ENCODE measurements at regions not wholly inside any gene's neighbourhood (a gene's known extent, or its start where the extent isn't known, plus 50 kb on each side); places are given as distances from the start of the nearest gene placed in this dataset.
"Not testable (repeated sequence)": the region's sequence is repeated elsewhere in the genome, so short reads cannot be mapped to it uniquely, and the experiment has no call there.

DNA sequence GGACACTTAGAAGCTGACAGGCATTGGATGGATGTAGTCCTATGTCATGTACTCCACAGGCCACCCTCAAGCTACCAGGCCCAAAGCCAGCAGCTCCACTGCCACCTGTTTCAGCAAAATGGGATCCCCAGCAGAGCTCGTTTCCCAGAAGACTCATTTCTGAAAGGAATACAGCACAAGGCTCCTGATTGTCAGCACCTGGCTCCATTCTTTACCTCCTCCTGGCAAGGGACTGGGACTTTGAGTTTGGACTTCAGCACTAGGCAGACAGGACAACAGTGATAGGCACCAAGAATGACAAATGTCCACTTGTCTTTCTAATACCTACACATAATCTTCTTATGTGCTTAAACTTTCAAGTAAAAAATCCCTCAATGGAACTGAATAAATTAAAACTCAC is 150.4 kb upstream of the RXFP2 start:
- DNase-seq (ENCODE audit: low spot score), result no peak
- in situ Hi-C loops (cut with HindIII; ENCODE audit: low sequenced_read_pairs), result no loop called here

DNA sequence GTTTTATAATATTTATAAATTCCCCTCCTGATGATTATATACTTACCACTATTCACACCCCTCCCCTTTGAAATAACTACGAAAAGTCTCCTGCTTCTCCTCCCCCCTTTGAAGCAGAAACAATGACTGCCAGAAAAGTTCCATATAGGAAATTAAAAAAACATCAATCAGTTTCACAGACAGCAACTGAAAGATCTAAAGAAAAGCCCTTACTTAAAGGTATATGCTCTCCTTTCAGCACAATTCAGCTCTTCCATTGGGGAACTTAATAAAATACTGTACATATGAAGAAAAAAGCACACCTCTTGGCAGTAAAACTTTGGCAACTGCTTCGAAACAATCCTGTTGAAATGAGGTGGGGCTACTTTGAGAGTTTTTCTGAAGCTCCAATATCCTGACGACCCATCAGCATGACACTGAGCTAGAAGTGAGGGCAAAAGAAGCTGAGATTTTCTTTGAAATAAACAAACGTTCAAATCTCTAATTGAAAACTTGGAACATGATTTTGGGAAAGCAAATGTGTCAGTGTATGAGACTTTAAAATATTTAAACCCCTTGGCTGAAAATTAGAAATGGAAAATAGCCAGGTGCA is 147.6 kb upstream of the RXFP2 start:
- in situ Hi-C loops (cut with HindIII; ENCODE audit: low sequenced_read_pairs), result no loop called here
- DNase-seq (ENCODE audit: low spot score), result no peak

DNA sequence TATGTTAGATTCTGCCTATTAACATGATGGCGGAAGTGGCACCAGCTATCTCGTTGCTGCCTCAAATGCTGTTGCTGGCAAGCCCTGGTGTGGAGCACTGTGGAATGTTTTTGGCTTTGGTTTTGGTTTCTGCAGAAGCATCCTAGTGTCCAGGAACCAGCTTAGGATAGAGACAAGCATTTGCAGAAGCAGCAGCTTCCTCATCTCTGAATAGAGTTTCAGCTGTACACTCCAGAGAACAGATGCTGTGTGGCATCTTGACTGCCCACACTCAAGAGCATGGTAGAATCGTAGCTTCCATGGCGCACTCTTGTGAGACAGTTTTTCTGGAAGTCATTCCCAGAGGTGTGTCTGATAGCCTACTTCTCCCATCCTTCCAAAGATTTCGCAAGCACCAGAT is 145.3 kb upstream of the RXFP2 start:
- in situ Hi-C loops (cut with HindIII; ENCODE audit: low sequenced_read_pairs), result no loop called here

DNA sequence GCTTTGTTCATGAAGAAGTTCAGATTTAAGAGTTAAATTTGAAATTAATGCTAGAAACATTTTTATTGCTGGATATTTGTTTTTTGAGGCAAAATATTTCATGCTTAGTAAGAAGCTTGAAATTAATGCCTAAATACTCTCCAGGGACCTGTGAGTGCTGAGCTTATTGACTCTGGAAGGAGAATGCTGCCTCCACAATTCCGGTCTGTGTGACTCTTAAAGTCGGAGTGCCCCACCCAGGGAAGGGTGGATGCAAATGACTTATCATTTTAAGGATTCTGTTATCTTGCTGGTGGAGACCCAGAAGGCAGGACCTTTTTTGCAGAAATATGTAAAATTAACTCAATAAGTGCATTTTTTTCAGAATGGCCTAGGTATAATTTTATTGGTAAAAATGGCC is 143.8 kb upstream of the RXFP2 start:
- in situ Hi-C loops (cut with HindIII; ENCODE audit: low sequenced_read_pairs), result no loop called here
- DNase-seq (ENCODE audit: low spot score), result no peak

More for the DNA sequence above, 145.3 kb upstream of the RXFP2 start:
- DNase-seq (ENCODE audit: low spot score), result no peak

DNA sequence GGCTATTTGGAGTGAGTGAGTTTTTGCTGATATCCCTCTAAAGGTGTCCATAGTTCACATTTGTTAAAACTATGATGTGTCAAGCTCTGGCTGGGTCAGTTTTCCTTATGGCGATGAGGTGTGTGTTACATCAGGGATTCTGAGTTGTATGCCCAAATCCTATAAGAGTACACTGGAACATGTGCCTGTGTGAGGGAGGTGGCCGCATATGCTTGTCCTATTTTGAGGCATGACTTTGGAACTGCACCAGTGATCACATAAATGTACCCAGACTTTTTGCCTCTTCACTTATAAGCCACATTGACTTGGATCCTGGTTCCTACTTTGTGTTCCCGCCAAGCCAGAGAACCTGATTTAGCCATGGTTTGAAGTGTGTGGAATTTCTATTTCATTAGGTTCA is 140.3 kb upstream of the RXFP2 start:
- in situ Hi-C loops (cut with HindIII; ENCODE audit: low sequenced_read_pairs), result no loop called here
- no peak for DNase-seq (ENCODE audit: low spot score)

DNA sequence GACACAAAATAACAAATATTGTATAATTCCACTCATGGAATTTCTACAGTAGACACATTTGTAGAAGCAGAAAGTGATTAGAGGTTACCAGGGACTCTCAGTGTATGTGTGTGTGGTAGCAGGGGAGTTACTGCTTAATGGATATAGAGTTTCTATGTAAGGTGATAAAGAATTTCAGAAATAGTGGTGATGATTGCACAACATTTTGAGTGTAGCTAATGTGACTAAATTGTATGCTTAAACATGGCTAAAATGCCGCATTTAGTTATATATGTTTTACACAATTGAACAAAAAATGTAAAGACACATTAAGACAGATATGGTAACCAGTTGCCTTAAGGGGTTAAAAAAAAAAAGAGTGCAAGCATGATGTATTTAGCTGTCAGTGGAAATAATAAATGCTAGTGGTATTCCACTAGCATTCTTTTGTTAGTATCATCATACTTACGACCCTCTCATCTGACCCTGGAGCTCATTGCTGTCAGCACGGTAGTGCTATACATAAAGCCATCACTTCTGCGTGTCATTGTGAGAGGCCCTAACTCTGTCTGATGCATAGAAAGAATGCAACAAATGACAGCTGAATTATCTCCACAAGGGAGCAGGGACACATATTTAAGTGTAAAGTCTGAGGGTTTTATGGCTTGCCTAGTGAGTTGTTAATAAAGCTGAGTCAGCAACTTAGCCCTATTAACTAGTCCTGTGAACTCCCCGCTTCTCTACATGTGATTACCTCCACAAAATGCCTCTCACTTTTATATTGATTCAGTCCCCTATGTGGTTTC is 134.1 kb upstream of the RXFP2 start:
- in situ Hi-C loops (cut with HindIII; ENCODE audit: low sequenced_read_pairs), result no loop called here
- no peak for DNase-seq (ENCODE audit: low spot score)

GRCh38 chr13:31607531-31607930 is 131.8 kb upstream of the RXFP2 start:
- in situ Hi-C loops (cut with HindIII; ENCODE audit: low sequenced_read_pairs); DNase-seq (ENCODE audit: low spot score): not testable (repeated sequence)

DNA sequence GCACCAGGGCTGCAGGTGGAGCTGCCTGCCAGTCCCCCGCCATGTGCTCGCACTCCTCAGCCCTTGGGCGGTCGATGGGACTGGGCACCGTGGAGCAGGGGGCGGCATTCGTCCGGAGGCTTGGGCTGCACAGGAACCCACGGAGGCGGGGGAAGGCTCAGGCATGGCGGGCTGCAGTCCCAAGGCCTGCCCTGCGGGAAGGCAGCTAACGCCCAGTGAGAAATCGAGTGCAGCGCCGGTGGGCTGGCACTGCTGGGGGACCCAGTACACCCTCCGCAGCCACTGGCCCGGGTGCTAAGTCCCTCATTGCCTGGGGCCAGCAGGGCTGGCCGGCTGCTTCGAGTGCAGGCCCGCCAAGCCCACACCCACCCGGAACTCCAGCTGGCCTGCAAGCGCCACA is 130.5 kb upstream of the RXFP2 start:
- not testable (repeated sequence) for DNase-seq (ENCODE audit: low spot score)

GRCh38 chr13:31610270-31610998 is 128.9 kb upstream of the RXFP2 start:
- no peak for DNase-seq (ENCODE audit: low spot score)
- in situ Hi-C loops (cut with HindIII; ENCODE audit: low sequenced_read_pairs), result no loop called here

More for the DNA sequence above, 130.5 kb upstream of the RXFP2 start:
- in situ Hi-C loops (cut with HindIII; ENCODE audit: low sequenced_read_pairs), result not testable (repeated sequence)

GRCh38 chr13:31611214-31611613 is 128.1 kb upstream of the RXFP2 start:
- no peak for DNase-seq (ENCODE audit: low spot score)
- in situ Hi-C loops (cut with HindIII; ENCODE audit: low sequenced_read_pairs), result no loop called here

DNA sequence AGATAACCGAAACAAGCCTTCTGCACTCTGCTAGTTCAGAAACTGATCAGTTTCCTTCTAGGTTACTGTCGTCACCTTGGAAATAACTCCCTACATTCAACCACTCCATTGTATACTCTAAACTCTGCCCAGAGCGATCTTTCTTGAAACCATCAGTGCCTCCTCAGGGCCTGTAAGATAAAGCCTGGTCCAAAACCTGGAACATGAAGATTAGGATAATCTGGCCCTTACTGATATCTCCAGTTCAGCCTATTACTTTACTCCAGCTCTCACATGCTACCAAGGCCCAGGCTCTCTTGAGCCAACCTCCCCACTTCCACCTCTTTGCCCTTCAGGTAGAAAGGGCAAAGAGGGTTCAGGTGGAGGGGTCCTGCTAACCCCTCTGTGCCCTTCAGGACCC is 125.3 kb upstream of the RXFP2 start:
- in situ Hi-C loops (cut with HindIII; ENCODE audit: low sequenced_read_pairs), result no loop called here
- no peak for DNase-seq (ENCODE audit: low spot score)

DNA sequence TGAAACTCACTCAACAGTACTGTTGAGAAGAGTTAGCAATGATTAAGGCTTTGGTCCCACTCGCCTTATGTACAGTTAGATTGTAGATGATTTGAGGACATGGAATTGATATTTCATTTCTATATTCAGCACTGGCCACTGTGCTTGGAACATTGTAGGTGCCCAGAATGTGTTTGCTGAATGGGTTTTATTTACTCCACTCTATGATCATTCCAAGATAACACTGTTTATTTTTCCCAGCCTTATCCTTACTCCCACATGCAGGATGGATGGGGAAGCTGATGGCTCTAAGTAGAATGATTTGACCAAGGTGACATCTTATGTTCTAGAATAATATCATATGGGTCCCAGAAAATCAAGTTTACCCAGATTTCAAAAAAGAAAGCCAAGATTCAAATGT is 124.6 kb upstream of the RXFP2 start:
- in situ Hi-C loops (cut with HindIII; ENCODE audit: low sequenced_read_pairs), result no loop called here
- no peak for DNase-seq (ENCODE audit: low spot score)

GRCh38 chr13:31625115-31625514 is 114.2 kb upstream of the RXFP2 start:
- no peak for DNase-seq (ENCODE audit: low spot score)
- in situ Hi-C loops (cut with HindIII; ENCODE audit: low sequenced_read_pairs), result no loop called here

GRCh38 chr13:31627097-31627845 is 112.1 kb upstream of the RXFP2 start:
- in situ Hi-C loops (cut with HindIII; ENCODE audit: low sequenced_read_pairs), result no loop called here
- no peak for DNase-seq (ENCODE audit: low spot score)

DNA sequence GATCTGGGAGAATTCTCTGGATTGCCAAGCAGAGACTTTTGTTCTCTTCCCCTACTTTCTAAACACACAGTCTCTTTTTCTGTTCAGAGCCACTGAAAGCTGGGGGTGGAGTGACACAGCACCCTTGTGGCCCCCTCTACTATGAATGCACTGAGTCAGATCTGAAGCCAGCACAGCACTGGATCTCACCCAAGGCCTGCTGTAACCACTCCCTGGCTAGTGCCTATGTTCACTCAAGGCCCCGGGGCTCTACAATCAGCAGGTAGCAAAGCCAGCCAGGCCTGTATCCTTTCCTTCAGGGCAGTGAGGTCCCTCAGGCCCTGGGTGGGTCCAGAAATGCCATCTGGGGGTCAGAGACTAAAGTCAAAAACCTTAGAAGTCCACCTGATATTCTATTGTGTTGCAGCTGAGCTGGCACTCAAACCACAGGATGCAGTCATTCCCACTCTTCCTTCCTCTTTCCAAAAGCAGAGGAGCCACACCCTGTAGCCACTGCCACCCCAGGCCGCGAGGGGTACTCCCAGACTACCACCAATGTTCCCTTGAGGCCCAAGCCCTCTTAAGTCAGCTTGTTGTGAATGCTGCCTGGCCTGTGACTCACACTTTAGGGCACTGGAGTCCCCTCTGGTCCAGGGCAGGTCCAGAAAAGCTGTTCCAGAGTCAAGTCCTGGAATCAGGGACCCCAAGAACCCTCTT is 110.1 kb upstream of the RXFP2 start:
- in situ Hi-C loops (cut with HindIII; ENCODE audit: low sequenced_read_pairs), result no loop called here
- no peak for DNase-seq (ENCODE audit: low spot score)

DNA sequence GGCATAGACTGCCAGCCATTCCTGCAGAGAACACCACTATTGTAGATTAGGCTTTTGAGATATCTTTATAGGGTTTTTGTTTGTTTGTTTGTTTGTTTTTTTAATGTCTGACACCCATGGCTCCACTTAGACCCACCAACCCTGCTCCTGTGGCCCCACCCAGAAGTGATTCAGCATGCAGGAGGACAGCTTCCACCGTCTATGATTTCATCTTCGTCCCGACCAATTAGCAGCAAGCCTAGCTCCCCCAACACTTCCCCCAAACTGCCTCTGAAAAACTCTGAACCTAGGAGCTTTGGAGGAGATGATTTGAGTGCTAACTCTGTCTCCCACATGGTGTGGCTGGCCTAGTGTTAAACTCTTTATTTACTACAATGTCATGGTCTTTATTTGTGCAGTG is 108.3 kb upstream of the RXFP2 start:
- in situ Hi-C loops (cut with HindIII; ENCODE audit: low sequenced_read_pairs), result no loop called here
- no peak for DNase-seq (ENCODE audit: low spot score)

DNA sequence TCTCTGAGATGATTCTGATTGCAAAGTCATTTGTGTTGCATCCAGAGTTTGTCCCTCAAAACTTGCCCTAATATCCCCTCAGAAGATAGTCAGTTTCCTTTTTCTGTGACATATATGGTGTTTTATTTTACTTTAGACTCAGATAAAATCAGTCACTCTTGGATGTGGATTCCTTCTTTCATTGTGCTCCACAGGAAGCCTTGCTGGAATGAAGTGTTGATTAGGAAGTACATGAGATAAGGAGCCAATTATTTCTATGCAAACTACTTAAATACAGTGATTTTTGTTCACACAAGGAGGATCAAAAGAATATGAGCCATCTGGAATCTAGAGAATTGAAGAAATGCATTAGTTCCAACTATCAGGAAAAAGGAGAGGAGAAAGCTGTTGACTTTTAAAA is 107.6 kb upstream of the RXFP2 start:
- in situ Hi-C loops (cut with HindIII; ENCODE audit: low sequenced_read_pairs), result no loop called here
- no peak for DNase-seq (ENCODE audit: low spot score)

DNA sequence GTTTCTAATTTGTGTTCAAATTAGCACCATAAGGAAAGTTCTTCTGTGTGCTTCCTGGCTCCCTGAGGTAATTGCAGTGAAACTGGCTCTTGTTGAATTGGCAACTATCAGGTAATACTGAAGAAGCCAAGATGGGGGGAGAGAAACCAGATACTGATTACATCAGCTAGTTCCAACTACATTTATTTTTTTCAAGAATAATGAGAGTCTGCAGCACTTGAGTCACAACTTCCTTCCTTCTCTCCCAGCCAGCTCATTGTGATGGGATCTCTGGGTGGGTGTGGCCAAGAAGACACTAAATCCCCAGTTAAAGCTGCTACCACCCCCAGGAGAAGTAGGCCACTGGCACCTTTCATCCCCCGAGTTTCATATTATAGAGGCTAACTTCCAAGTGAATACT is 100.7 kb upstream of the RXFP2 start:
- in situ Hi-C loops (cut with HindIII; ENCODE audit: low sequenced_read_pairs), result no loop called here
- no peak for DNase-seq (ENCODE audit: low spot score)

DNA sequence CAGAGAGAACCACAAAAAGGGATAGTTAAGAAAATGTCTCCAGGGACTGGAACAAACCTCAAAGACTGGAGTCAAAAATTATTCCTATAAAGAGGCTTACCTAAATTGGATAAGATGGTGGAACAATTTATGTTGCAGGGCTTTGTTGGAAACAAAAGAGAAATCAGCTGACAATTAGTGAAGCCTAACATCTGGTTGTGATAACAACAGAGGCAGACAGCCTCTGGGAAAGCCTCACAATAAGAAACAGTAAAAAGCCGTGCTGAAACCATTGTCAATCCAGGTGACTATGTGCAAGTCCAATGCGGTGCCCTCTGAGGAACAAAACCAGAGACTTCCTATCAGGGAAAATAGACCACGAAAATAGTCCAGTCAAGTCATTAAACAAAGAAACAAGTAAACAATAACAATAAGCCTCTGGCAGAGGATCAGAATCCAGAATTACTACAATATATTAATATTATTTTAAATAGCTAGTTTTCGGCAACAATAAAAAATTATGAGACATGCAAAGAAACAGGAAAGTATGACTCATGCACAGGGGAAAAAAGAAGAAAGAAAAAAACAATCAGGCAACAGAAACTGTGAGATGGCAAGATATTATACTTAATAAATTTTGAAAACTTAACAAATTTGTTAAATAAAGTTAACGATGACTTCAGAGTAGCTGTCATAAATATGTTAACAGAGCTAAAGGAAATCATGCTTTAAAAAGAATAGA is 99.7 kb upstream of the RXFP2 start:
- in situ Hi-C loops (cut with HindIII; ENCODE audit: low sequenced_read_pairs), result no loop called here
- DNase-seq (ENCODE audit: low spot score), result no peak
